ENCODE measurements at regions not wholly inside any gene's neighbourhood (a gene's known extent, or its start where the extent isn't known, plus 50 kb on each side); places are given as distances from the start of the nearest gene placed in this dataset.

GRCh38 chr14:31943861-31944255 lies 133.2 kb upstream of the ARHGAP5 start:
- TF ChIP-seq ZNF565 (CRISPR knock-in tag; conservative IDR thresholded peaks at IDR 0.05; ENCODE audit: low read depth): no peak
- no peak for TF ChIP-seq BACH2 (CRISPR knock-in tag; IDR thresholded peaks at IDR 0.05; ENCODE audit: borderline replicate concordance)
- no peak for TF ChIP-seq ZNF70 (CRISPR knock-in tag; IDR thresholded peaks at IDR 0.05)
- TF ChIP-seq CREB5 (CRISPR knock-in tag; IDR thresholded peaks at IDR 0.05; ENCODE audit: low read depth): no peak
- no peak for TF ChIP-seq PPARA (CRISPR knock-in tag; IDR thresholded peaks at IDR 0.05; ENCODE audit: borderline replicate concordance)
- no peak for TF ChIP-seq CSRNP3 (CRISPR knock-in tag; IDR thresholded peaks at IDR 0.05)
- no peak for TF ChIP-seq ZC3H10 (CRISPR knock-in tag; IDR thresholded peaks at IDR 0.05)
- no peak for TF ChIP-seq TCF4 (CRISPR knock-in tag; IDR thresholded peaks at IDR 0.05; ENCODE audit: borderline replicate concordance)
- no peak for TF ChIP-seq CSDC2 (CRISPR knock-in tag; IDR thresholded peaks at IDR 0.05)
- TF ChIP-seq ZFP3 (CRISPR knock-in tag; IDR thresholded peaks at IDR 0.05): no peak
- TF ChIP-seq SNAI2 (CRISPR knock-in tag; IDR thresholded peaks at IDR 0.05): no peak
- no peak for TF ChIP-seq TOX (CRISPR knock-in tag; IDR thresholded peaks at IDR 0.05; ENCODE audit: borderline replicate concordance)
- TF ChIP-seq POU6F1 (CRISPR knock-in tag; IDR thresholded peaks at IDR 0.05; ENCODE audit: borderline replicate concordance, low read depth): no peak
- TF ChIP-seq ESRRG (CRISPR knock-in tag; IDR thresholded peaks at IDR 0.05): no peak
- TF ChIP-seq TSHZ2 (CRISPR knock-in tag; IDR thresholded peaks at IDR 0.05): no peak
- TF ChIP-seq ZFP30 (CRISPR knock-in tag; IDR thresholded peaks at IDR 0.05): no peak
- TF ChIP-seq PATZ1 (CRISPR knock-in tag; IDR thresholded peaks at IDR 0.05; ENCODE audit: borderline replicate concordance): no peak
- TF ChIP-seq ISL1 (CRISPR knock-in tag; IDR thresholded peaks at IDR 0.05): no peak
- ATAC-seq: no peak

GRCh38 chr14:31944256-31945073 lies 132.6 kb upstream of the ARHGAP5 start:
- ATAC-seq: no peak
- TF ChIP-seq TOX (CRISPR knock-in tag; IDR thresholded peaks at IDR 0.05; ENCODE audit: borderline replicate concordance) (no peak), RARB (CRISPR knock-in tag; IDR thresholded peaks at IDR 0.05) (no peak)

- ATAC-seq: no peak; the same call in 2 of the 3 replicates
- TF ChIP-seq TCF4 (CRISPR knock-in tag; IDR thresholded peaks at IDR 0.05; ENCODE audit: borderline replicate concordance) (peak; percentile 27; the same call in 1 of the 2 replicates), OSR1 (CRISPR knock-in tag; IDR thresholded peaks at IDR 0.05) (no peak), POU6F1 (CRISPR knock-in tag; IDR thresholded peaks at IDR 0.05; ENCODE audit: borderline replicate concordance, low read depth) (no peak), CREB5 (CRISPR knock-in tag; IDR thresholded peaks at IDR 0.05; ENCODE audit: low read depth) (no peak), ZFP3 (CRISPR knock-in tag; IDR thresholded peaks at IDR 0.05) (no peak)
These were observed 132.0 kb upstream of the ARHGAP5 start for GRCh38 chr14:31945074-31945613.
